Lung (tissue), 11 donors: ENCODE measurements at regions not wholly inside any gene's neighbourhood (a gene's known extent, or its start where the extent isn't known, plus 50 kb on each side); places are given as distances from the start of the nearest gene placed in this dataset.

Experiments
- ATAC-seq: fragments of 200-7000 bp; cut with Tn5 transposase; one replicate; pipeline ENCODE4 v1.9.1; 2020; ENCODE audit warnings: moderate number of reproducible peaks; ENCODE audit not compliant: insufficient read depth, low FRiP score
- DNase-seq, 3 donors: peaks; one replicate each; pipeline ENCODE4 v3.0.0-alpha.2; 2013 to 2017
- H3K27ac ChIP-seq, 2 donors: one replicate each; pipeline ENCODE4 v1.5.1; 2013; ENCODE audit warnings: mild to moderate bottlenecking in 2 of 2, moderate library complexity in 2 of 2, control low read depth in 1 of 2, inconsistent platforms in 1 of 2, low read depth in 1 of 2, low read length in 1 of 2
- H3K27me3 ChIP-seq, 3 donors: one replicate each; pipeline ENCODE4 v1.5.1; 2013; ENCODE audit warnings: low read length in 2 of 3; ENCODE audit not compliant: control insufficient read depth in 3 of 3, insufficient read depth in 3 of 3
- H3K36me3 ChIP-seq, 4 donors: one replicate each; pipeline ENCODE4 v1.5.1; 2013; ENCODE audit warnings: low read length in 4 of 4, mild to moderate bottlenecking in 1 of 4, moderate library complexity in 1 of 4; ENCODE audit not compliant: control insufficient read depth in 4 of 4, insufficient read depth in 4 of 4
- H3K4me1 ChIP-seq, 5 donors: one replicate each; pipeline ENCODE4 v1.5.1; 2013; ENCODE audit warnings: low read length in 5 of 5, mild to moderate bottlenecking in 2 of 5, moderate library complexity in 1 of 5; ENCODE audit not compliant: control insufficient read depth in 5 of 5, insufficient read depth in 5 of 5
- H3K4me3 ChIP-seq: one replicate; pipeline ENCODE4 v1.5.1; 2013; ENCODE audit warnings: mild to moderate bottlenecking, control low read depth, moderate library complexity
- H3K9ac ChIP-seq, 2 donors: one replicate each; pipeline ENCODE4 v1.5.1; 2013; ENCODE audit warnings: low read length in 2 of 2, control low read depth in 1 of 2; ENCODE audit not compliant: insufficient read depth in 1 of 2
- H3K9me3 ChIP-seq, 4 donors: one replicate each; pipeline ENCODE4 v1.5.1; 2013; ENCODE audit warnings: low read length in 3 of 4, mild to moderate bottlenecking in 1 of 4, moderate library complexity in 1 of 4; ENCODE audit not compliant: control insufficient read depth in 4 of 4, insufficient read depth in 3 of 4
- WGBS, 2 donors: extraction: QIAGEN DNeasy Blood & Tissue Kit; methylation state at CpG; one replicate each; pipeline ENCODE4 v1.1.7; 2013; 5-methylcytosine and 5-hydroxymethylcytosine counted together
- TF ChIP-seq, protein P1 (sequence below): IDR thresholded peaks from 2 replicates; pipeline ENCODE4 v1.5.1; 2012; ENCODE audit warnings: mild to moderate bottlenecking; ENCODE audit errors: control extremely low read depth, extremely low read depth
- donor health status: control.
- donor health status: control.
- donor health status: Bipolar disorder and iron deficiency.
- donor health status: healthy.
- donor health status: DM: yes; HTN: yes; CAD: no.

DNA sequence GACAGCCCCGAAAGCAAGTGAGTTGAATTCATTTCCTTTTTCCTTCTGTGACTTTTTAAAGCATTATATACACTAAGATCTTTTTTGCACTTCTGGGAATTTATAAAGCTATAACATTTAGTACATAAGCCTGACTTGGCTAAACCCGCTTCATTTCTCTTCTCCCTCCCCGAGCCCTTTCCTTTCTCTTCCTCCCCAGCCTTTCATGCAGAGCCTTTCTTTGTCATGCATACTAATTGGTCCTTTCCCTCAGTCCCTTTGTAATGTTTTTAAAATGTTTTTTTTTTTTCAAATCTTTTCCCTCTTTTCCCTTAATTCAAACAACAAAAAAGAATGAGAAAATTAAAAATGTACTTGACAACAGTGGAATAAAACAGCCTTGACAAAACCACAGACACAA, 246.4 kb downstream of the PSAT1 start:
- Histone ChIP-seq H3K36me3 (no peaks in the 10 kb centered on the region), H3K27me3 (no peaks in the 10 kb centered on the region), H3K9ac (no peak overlapping the region), H3K9me3 (peaks cover 0 to 1% (median 0%) of the 10 kb centered on the region in 4 donors), H3K4me1 (no peaks in the 10 kb centered on the region), H3K27ac (no peak overlapping the region), H3K4me3 (no peak overlapping the region)
- WGBS, 2 donors, result 70 to 84% methylated on average over 3 of the region's 3 CpGs
- ATAC-seq (no peak), DNase-seq (no peak)
- TF ChIP-seq, protein P1, sequence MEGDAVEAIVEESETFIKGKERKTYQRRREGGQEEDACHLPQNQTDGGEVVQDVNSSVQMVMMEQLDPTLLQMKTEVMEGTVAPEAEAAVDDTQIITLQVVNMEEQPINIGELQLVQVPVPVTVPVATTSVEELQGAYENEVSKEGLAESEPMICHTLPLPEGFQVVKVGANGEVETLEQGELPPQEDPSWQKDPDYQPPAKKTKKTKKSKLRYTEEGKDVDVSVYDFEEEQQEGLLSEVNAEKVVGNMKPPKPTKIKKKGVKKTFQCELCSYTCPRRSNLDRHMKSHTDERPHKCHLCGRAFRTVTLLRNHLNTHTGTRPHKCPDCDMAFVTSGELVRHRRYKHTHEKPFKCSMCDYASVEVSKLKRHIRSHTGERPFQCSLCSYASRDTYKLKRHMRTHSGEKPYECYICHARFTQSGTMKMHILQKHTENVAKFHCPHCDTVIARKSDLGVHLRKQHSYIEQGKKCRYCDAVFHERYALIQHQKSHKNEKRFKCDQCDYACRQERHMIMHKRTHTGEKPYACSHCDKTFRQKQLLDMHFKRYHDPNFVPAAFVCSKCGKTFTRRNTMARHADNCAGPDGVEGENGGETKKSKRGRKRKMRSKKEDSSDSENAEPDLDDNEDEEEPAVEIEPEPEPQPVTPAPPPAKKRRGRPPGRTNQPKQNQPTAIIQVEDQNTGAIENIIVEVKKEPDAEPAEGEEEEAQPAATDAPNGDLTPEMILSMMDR, result no peak

DNA sequence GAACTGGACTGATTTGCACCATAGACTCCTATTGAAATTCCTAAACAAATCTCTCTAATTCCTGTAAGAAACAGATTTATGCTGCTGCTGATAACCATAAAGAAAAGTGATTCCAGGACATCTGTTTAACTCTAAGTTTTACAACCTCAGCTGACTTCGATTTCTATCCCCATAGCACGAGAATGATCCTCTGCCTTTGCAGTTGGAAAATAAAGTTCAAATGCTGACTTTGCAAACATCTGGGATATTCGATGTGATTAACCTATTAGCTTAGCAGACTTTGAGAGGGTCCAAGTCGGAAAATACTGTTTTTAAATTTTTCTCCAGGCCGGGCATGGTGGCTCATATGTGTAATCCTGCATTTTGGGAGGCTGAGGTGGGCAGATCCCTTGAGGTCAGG, 247.3 kb downstream of the PSAT1 start:
- 90 to 91% methylated on average over 5 of the region's 5 CpGs for WGBS, 2 donors
- H3K9ac ChIP-seq, result no peak overlapping the region
- H3K4me3 ChIP-seq, result no peak overlapping the region
- peaks cover 0 to 1% (median 0%) of the 10 kb centered on the region in 4 donors for H3K9me3 ChIP-seq
- no peaks in the 10 kb centered on the region for H3K4me1 ChIP-seq
- H3K27ac ChIP-seq, result no peak overlapping the region
- no peak for ATAC-seq
- DNase-seq, result no peak
- TF ChIP-seq, protein P1, result no peak
- H3K36me3 ChIP-seq, result no peaks in the 10 kb centered on the region
- H3K27me3 ChIP-seq, result no peaks in the 10 kb centered on the region

DNA sequence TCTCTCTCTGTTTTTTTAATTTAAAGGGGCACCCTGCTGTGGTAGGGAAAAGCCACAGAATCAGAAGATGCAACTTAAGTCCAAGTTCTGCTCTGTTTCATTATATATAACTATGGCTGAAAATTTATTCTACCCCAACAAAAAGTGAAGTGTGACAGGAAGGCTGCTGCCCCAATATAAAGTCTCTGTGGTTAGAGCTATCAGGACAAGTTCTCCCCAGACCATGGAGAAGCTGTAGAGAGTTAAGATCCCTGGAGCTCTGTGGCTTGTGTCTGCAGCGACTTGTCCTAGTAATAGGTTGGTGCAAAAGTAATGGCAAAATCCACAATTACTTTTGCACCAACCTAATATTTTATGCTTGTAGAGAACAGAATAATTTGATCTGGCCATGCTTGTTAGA, 250.9 kb downstream of the PSAT1 start:
- no peak overlapping the region for H3K27ac ChIP-seq

More for the DNA sequence above, 250.9 kb downstream of the PSAT1 start:
- Histone ChIP-seq H3K27me3 (no peaks in the 10 kb centered on the region), H3K36me3 (no peaks in the 10 kb centered on the region), H3K9me3 (peaks cover 0 to 1% (median 0%) of the 10 kb centered on the region in 4 donors), H3K4me3 (no peak overlapping the region), H3K4me1 (no peaks in the 10 kb centered on the region), H3K9ac (no peak overlapping the region)
- WGBS, 2 donors, result 42 to 58% methylated on average over 1 of the region's 1 CpG
- no peak for DNase-seq
- TF ChIP-seq, protein P1, result no peak
- ATAC-seq, result no peak
